ENCODE measurements at regions not wholly inside any gene's neighbourhood (a gene's known extent, or its start where the extent isn't known, plus 50 kb on each side); places are given as distances from the start of the nearest gene placed in this dataset.

DNA sequence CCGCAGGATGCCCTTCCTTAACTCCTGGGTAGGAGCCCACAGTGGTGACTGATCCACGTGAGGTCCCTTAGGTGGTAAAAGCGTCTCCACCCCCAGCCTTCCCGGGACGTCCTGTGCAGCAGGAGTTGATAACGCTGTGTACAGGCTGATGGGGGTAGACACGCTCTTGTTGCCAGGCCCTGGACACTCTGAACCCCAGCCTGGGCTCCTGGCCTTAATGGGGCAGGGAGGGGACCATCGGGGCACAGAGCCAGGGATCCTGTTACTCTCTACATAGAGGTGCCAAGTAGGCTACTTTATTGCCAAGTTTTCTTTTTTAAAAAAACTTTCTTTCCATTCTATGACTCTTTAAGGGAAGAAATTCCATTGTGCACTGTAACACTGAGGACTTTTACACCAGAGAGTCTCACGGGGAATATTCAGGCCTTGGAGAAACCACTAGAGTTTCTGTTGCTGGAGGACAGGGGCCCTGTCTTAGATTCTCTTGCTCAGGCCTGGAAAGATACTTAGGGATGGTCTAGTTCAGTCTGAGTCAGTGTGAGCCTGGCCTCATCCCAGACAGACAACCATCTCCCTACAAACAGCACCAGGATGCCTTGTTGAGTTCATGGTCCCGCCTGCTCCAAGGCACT is 104.3 kb upstream of the RNU6-1 start:
- TF ChIP-seq CTCF (conservative IDR thresholded peaks at IDR 0.05; ENCODE audit: low read depth, low read length) = no peak
- no peak for TF ChIP-seq EZH2 (IDR thresholded peaks at IDR 0.05; ENCODE audit: low read length, unreplicated experiment)
- no peak for TF ChIP-seq EZH2phosphoT487 (IDR thresholded peaks at IDR 0.05; ENCODE audit: borderline replicate concordance, low read length)
